Esophagus (tissue), 2 donors: ENCODE measurements at regions not wholly inside any gene's neighbourhood (a gene's known extent, or its start where the extent isn't known, plus 50 kb on each side); places are given as distances from the start of the nearest gene placed in this dataset.

Source experiments
- H3K27ac ChIP-seq, 2 donors: one replicate each; pipeline ENCODE4 v1.5.1; 2013; ENCODE audit warnings: low read depth in 2 of 2, mild to moderate bottlenecking in 2 of 2, inconsistent platforms in 1 of 2, low read length in 1 of 2, moderate library complexity in 1 of 2
- H3K27me3 ChIP-seq, 2 donors: one replicate each; pipeline ENCODE4 v1.6.1; 2013; ENCODE audit warnings: low read length in 2 of 2, control low read depth in 1 of 2, mild to moderate bottlenecking in 1 of 2; ENCODE audit not compliant: insufficient read depth in 2 of 2, control insufficient read depth in 1 of 2
- H3K36me3 ChIP-seq, 2 donors: one replicate each; pipeline ENCODE4 v1.6.1; 2013; ENCODE audit warnings: low read length in 1 of 2; ENCODE audit not compliant: control insufficient read depth in 2 of 2, insufficient read depth in 2 of 2
- H3K4me1 ChIP-seq, 2 donors: one replicate each; pipeline ENCODE4 v1.6.1; 2013; ENCODE audit warnings: low read length in 1 of 2; ENCODE audit not compliant: control insufficient read depth in 2 of 2, insufficient read depth in 2 of 2
- H3K4me3 ChIP-seq, 2 donors: one replicate each; pipeline ENCODE4 v1.5.1; 2013; ENCODE audit warnings: low read length in 2 of 2, mild to moderate bottlenecking in 2 of 2, low read depth in 1 of 2, moderate library complexity in 1 of 2
- H3K9me3 ChIP-seq, 2 donors: one replicate each; pipeline ENCODE4 v1.6.1; 2013; ENCODE audit warnings: mild to moderate bottlenecking in 2 of 2, low read depth in 1 of 2, low read length in 1 of 2, moderate library complexity in 1 of 2; ENCODE audit not compliant: control insufficient read depth in 2 of 2, insufficient read depth in 1 of 2
- WGBS, 2 donors: extraction: QIAGEN DNeasy Blood & Tissue Kit; methylation state at CpG; one replicate each; pipeline ENCODE4 v1.1.7; 2013; 5-methylcytosine and 5-hydroxymethylcytosine counted together
- donor health status: healthy with polysubstance abuse.
- donor health status: Bipolar disorder and iron deficiency.

- Histone ChIP-seq H3K27ac (no peak overlapping the region), H3K4me1 (no peaks in the 10 kb centered on the region), H3K4me3 (no peak overlapping the region), H3K9me3 (no peaks in the 10 kb centered on the region), H3K27me3 (no peaks in the 10 kb centered on the region), H3K36me3 (no peaks in the 10 kb centered on the region)
- WGBS, 2 donors = 86 to 88% methylated on average over 6 of the region's 6 CpGs
Observed at GRCh38 chr15:29903785-29904464, 81.7 kb upstream of the TJP1 start.

GRCh38 chr15:29903028-29903427 lies 80.8 kb upstream of the TJP1 start:
- no peaks in the 10 kb centered on the region for H3K36me3 ChIP-seq
- no peak overlapping the region for H3K4me3 ChIP-seq
- no peaks in the 10 kb centered on the region for H3K9me3 ChIP-seq
- H3K4me1 ChIP-seq = no peaks in the 10 kb centered on the region
- no peak overlapping the region for H3K27ac ChIP-seq
- no peaks in the 10 kb centered on the region for H3K27me3 ChIP-seq
- 66 to 83% methylated on average over 2 of the region's 2 CpGs for WGBS, 2 donors

- no peak overlapping the region for H3K4me3 ChIP-seq
- 82 to 83% methylated on average over 7 of the region's 7 CpGs for WGBS, 2 donors
- no peaks in the 10 kb centered on the region for H3K36me3 ChIP-seq
- H3K9me3 ChIP-seq = peaks cover 0 to 3% of the 10 kb centered on the region in 2 donors
- H3K27me3 ChIP-seq = no peaks in the 10 kb centered on the region
- no peak overlapping the region for H3K27ac ChIP-seq
- H3K4me1 ChIP-seq = no peaks in the 10 kb centered on the region
Observed at GRCh38 chr15:29900237-29901189, 78.2 kb upstream of the TJP1 start.

GRCh38 chr15:29896062-29896461 lies 73.8 kb upstream of the TJP1 start:
- H3K27me3 ChIP-seq = no peaks in the 10 kb centered on the region

GRCh38 chr15:29891096-29891457 lies 68.8 kb upstream of the TJP1 start:
- H3K9me3 ChIP-seq = no peaks in the 10 kb centered on the region
- H3K27ac ChIP-seq = no peak overlapping the region
- H3K4me3 ChIP-seq = no peak overlapping the region
- H3K36me3 ChIP-seq = no peaks in the 10 kb centered on the region
- 81 to 90% methylated on average over 2 of the region's 2 CpGs for WGBS, 2 donors
- no peaks in the 10 kb centered on the region for H3K27me3 ChIP-seq
- H3K4me1 ChIP-seq = no peaks in the 10 kb centered on the region

More at GRCh38 chr15:29896062-29896461, 73.8 kb upstream of the TJP1 start:
- Histone ChIP-seq H3K9me3 (peaks cover 0 to 3% of the 10 kb centered on the region in 2 donors), H3K4me3 (no peak overlapping the region), H3K4me1 (no peaks in the 10 kb centered on the region), H3K27ac (no peak overlapping the region), H3K36me3 (no peaks in the 10 kb centered on the region)
- WGBS, 2 donors = 80 to 84% methylated on average over 2 of the region's 2 CpGs

- WGBS, 2 donors = 81% methylated on average over 6 of the region's 6 CpGs
- Histone ChIP-seq H3K9me3 (no peaks in the 10 kb centered on the region), H3K36me3 (no peaks in the 10 kb centered on the region), H3K27me3 (no peaks in the 10 kb centered on the region), H3K27ac (no peak overlapping the region), H3K4me1 (no peaks in the 10 kb centered on the region), H3K4me3 (no peak overlapping the region)
Observed at GRCh38 chr15:29890336-29891095, 68.2 kb upstream of the TJP1 start.

GRCh38 chr15:29889542-29890329 lies 67.5 kb upstream of the TJP1 start:
- 59 to 63% methylated on average over 11 of the region's 11 CpGs for WGBS, 2 donors
- Histone ChIP-seq H3K36me3 (no peaks in the 10 kb centered on the region), H3K27ac (no peak overlapping the region), H3K27me3 (no peaks in the 10 kb centered on the region), H3K4me3 (no peak overlapping the region), H3K9me3 (no peaks in the 10 kb centered on the region), H3K4me1 (no peaks in the 10 kb centered on the region)

- 59 to 64% methylated on average over 5 of the region's 5 CpGs for WGBS, 2 donors
- Histone ChIP-seq H3K27ac (no peak overlapping the region), H3K4me1 (no peaks in the 10 kb centered on the region)
Observed at GRCh38 chr15:29888646-29889045, 66.4 kb upstream of the TJP1 start.

GRCh38 chr15:29887721-29888120 lies 65.5 kb upstream of the TJP1 start:
- Histone ChIP-seq H3K4me1 (no peaks in the 10 kb centered on the region), H3K27me3 (no peaks in the 10 kb centered on the region), H3K9me3 (no peaks in the 10 kb centered on the region), H3K27ac (no peak overlapping the region), H3K36me3 (no peaks in the 10 kb centered on the region), H3K4me3 (no peak overlapping the region)
- 60 to 70% methylated on average over 2 of the region's 2 CpGs for WGBS, 2 donors

More at GRCh38 chr15:29888646-29889045, 66.4 kb upstream of the TJP1 start:
- Histone ChIP-seq H3K36me3 (no peaks in the 10 kb centered on the region), H3K4me3 (no peak overlapping the region), H3K27me3 (no peaks in the 10 kb centered on the region), H3K9me3 (no peaks in the 10 kb centered on the region)
